ENCODE measurements at regions not wholly inside any gene's neighbourhood (a gene's known extent, or its start where the extent isn't known, plus 50 kb on each side); places are given as distances from the start of the nearest gene placed in this dataset.

- TF ChIP-seq EZH2 (IDR thresholded peaks at IDR 0.05) (no peak), POLR2AphosphoS5 (IDR thresholded peaks at IDR 0.05; ENCODE audit: borderline replicate concordance, low read depth, low read length) (no peak), FOXP2 (optimal IDR thresholded peaks at IDR 0.05; ENCODE audit: control extremely low read depth, extremely low read length, insufficient read depth) (no peak)
These were observed 520.4 kb upstream of the WSB1 start for GRCh38 chr17:26773189-26774188.

Measured in SK-N-MC (cell line).